ENCODE measurements at regions not wholly inside any gene's neighbourhood (a gene's known extent, or its start where the extent isn't known, plus 50 kb on each side); places are given as distances from the start of the nearest gene placed in this dataset.

GRCh38 chr1:239600588-239600987 is 214.2 kb downstream of the CHRM3 start:
- DNase-seq (ENCODE audit: low read depth in 2 of 2), result no peak

GRCh38 chr1:239601108-239601507 is 214.7 kb downstream of the CHRM3 start:
- no peak for DNase-seq (ENCODE audit: low read depth in 2 of 2)

- DNase-seq (ENCODE audit: low read depth in 2 of 2), result no peak
Observed at GRCh38 chr1:239603530-239603929, 217.2 kb downstream of the CHRM3 start.

- DNase-seq (ENCODE audit: low read depth in 2 of 2), result no peak
Observed at GRCh38 chr1:239606850-239607400, 220.6 kb downstream of the CHRM3 start.

- no peak for DNase-seq (ENCODE audit: low read depth in 2 of 2)
Observed at GRCh38 chr1:239608469-239608868, 222.1 kb downstream of the CHRM3 start.

GRCh38 chr1:239612379-239612778 is 226.0 kb downstream of the CHRM3 start:
- DNase-seq (ENCODE audit: low read depth in 2 of 2), result no peak

GRCh38 chr1:239616673-239617072 is 230.3 kb downstream of the CHRM3 start:
- no peak for DNase-seq (ENCODE audit: low read depth in 2 of 2)

GRCh38 chr1:239617259-239617658 is 230.9 kb downstream of the CHRM3 start:
- DNase-seq (ENCODE audit: low read depth in 2 of 2), result no peak

- no peak for DNase-seq (ENCODE audit: low read depth in 2 of 2)
Observed at GRCh38 chr1:239617731-239618130, 231.4 kb downstream of the CHRM3 start.

- no peak for DNase-seq (ENCODE audit: low read depth in 2 of 2)
Observed at GRCh38 chr1:239619190-239619589, 232.8 kb downstream of the CHRM3 start.

- no peak for DNase-seq (ENCODE audit: low read depth in 2 of 2)
Observed at GRCh38 chr1:239630767-239631166, 244.4 kb downstream of the CHRM3 start.

GRCh38 chr1:239633432-239633831 is 247.1 kb downstream of the CHRM3 start:
- no peak for DNase-seq (ENCODE audit: low read depth in 2 of 2)

GRCh38 chr1:239635276-239635675 is 248.9 kb downstream of the CHRM3 start:
- no peak for DNase-seq (ENCODE audit: low read depth in 2 of 2)

- no peak for DNase-seq (ENCODE audit: low read depth in 2 of 2)
Observed at GRCh38 chr1:239636347-239636746, 250.0 kb downstream of the CHRM3 start.

- no peak for DNase-seq (ENCODE audit: low read depth in 2 of 2)
Observed at GRCh38 chr1:239644604-239645003, 258.2 kb downstream of the CHRM3 start.

- no peak for DNase-seq (ENCODE audit: low read depth in 2 of 2)
Observed at GRCh38 chr1:239647045-239647444, 260.7 kb downstream of the CHRM3 start.

GRCh38 chr1:239647964-239648632 is 261.7 kb downstream of the CHRM3 start:
- DNase-seq (ENCODE audit: low read depth in 2 of 2), result no peak

- no peak for DNase-seq (ENCODE audit: low read depth in 2 of 2)
Observed at GRCh38 chr1:239655023-239655422, 268.7 kb downstream of the CHRM3 start.

GRCh38 chr1:239657291-239657690 is 270.9 kb downstream of the CHRM3 start:
- no peak for DNase-seq (ENCODE audit: low read depth in 2 of 2)

GRCh38 chr1:239662950-239663349 is 276.6 kb downstream of the CHRM3 start:
- no peak for DNase-seq (ENCODE audit: low read depth in 2 of 2)

- no peak for DNase-seq (ENCODE audit: low read depth in 2 of 2)
Observed at GRCh38 chr1:239672256-239672655, 285.9 kb downstream of the CHRM3 start.

GRCh38 chr1:239675735-239676134 is 289.4 kb downstream of the CHRM3 start:
- no peak for DNase-seq (ENCODE audit: low read depth in 2 of 2)

- no peak for DNase-seq (ENCODE audit: low read depth in 2 of 2)
Observed at GRCh38 chr1:239676522-239677273, 290.3 kb downstream of the CHRM3 start.
